DND-41 (cell line): ENCODE measurements at regions not wholly inside any gene's neighbourhood (a gene's known extent, or its start where the extent isn't known, plus 50 kb on each side); places are given as distances from the start of the nearest gene placed in this dataset.

Experiments
- EZH2 ChIP-seq: IDR thresholded peaks from 3 replicates; pipeline ENCODE4 v1.6.1; 2012; ENCODE audit warnings: borderline replicate concordance, low read depth, mild to moderate bottlenecking, moderate library complexity, low read length, inconsistent platforms; ENCODE audit not compliant: severe bottlenecking
- TF ChIP-seq, protein P1 (sequence below): IDR thresholded peaks from 2 replicates; pipeline ENCODE4 v1.5.1; 2012; ENCODE audit warnings: borderline replicate concordance, low read length, moderate library complexity, mild to moderate bottlenecking; ENCODE audit not compliant: poor library complexity, severe bottlenecking; ENCODE audit errors: extremely low read depth

DNA sequence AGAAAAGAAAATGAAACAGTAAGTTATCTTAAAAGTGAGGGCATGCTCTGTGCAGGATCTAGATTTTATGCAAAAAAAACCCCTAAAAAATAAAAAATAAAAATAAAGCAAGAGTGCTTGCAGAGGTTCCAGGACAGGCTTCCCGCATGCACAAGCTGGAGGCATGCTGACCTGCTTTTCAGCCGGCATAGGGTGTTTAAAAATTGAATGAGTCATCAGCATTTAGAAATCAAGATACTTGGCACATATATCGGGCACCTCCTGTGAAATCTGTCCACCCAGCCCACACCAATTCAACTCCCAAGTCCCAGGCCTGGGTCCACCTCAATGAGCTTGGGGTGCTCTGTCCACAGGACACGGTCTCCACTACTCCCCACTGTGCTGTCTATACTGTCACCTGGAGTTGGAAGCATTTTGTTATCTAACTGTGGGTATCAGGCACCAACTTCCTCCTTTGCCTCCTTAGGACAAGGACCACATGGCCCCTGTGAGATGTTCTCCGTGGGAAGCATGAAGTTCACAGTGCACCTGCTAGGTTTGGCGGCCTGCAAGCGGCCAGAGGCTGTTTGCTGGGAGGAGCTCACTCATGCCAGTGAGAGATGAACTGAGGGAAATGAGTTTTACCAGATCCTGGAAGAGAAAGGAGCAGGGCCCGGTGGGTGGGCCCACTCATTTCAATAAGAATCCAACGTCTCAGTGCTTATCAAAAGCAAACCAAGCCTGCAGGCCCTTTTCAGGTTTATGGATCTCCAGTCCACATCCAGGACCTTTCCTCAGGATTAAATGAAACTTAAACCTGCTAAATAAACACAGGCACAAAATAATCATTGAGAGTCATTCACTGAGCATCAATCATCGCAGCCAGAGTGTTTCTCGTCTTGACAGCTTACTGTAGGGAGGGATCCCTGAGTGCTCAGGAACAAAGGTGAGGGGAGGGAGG lies 121.1 kb downstream of the FOXA2 start:
- TF ChIP-seq, protein P1, sequence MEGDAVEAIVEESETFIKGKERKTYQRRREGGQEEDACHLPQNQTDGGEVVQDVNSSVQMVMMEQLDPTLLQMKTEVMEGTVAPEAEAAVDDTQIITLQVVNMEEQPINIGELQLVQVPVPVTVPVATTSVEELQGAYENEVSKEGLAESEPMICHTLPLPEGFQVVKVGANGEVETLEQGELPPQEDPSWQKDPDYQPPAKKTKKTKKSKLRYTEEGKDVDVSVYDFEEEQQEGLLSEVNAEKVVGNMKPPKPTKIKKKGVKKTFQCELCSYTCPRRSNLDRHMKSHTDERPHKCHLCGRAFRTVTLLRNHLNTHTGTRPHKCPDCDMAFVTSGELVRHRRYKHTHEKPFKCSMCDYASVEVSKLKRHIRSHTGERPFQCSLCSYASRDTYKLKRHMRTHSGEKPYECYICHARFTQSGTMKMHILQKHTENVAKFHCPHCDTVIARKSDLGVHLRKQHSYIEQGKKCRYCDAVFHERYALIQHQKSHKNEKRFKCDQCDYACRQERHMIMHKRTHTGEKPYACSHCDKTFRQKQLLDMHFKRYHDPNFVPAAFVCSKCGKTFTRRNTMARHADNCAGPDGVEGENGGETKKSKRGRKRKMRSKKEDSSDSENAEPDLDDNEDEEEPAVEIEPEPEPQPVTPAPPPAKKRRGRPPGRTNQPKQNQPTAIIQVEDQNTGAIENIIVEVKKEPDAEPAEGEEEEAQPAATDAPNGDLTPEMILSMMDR, result no peak
- TF ChIP-seq EZH2, result no peak
